ENCODE measurements at regions not wholly inside any gene's neighbourhood (a gene's known extent, or its start where the extent isn't known, plus 50 kb on each side); places are given as distances from the start of the nearest gene placed in this dataset.

- no peak for DNase-seq
Measured at GRCh38 chr12:88251798-88252197, 109.7 kb downstream of the TMTC3 start.

GRCh38 chr12:88253371-88253978 lies 111.4 kb downstream of the TMTC3 start:
- no peak for DNase-seq

- no peak for DNase-seq
Measured at GRCh38 chr12:88255224-88255623, 113.1 kb downstream of the TMTC3 start.

GRCh38 chr12:88255847-88256246 lies 113.7 kb downstream of the TMTC3 start:
- DNase-seq, result no peak

- no peak for DNase-seq
Measured at GRCh38 chr12:88258396-88258795, 116.3 kb downstream of the TMTC3 start.

GRCh38 chr12:88266806-88267360 lies 124.8 kb downstream of the TMTC3 start:
- DNase-seq, result peak in 2 of 3 experiments; percentile 15 to 75

GRCh38 chr12:88267630-88268029 lies 125.5 kb downstream of the TMTC3 start:
- DNase-seq, result no peak

- DNase-seq, result no peak
Measured at GRCh38 chr12:88272456-88272855, 130.3 kb downstream of the TMTC3 start.

GRCh38 chr12:88273450-88273849 lies 131.3 kb downstream of the TMTC3 start:
- DNase-seq, result no peak

- no peak for DNase-seq
Measured at GRCh38 chr12:88273875-88274274, 131.8 kb downstream of the TMTC3 start.

GRCh38 chr12:88291498-88292131 lies 149.5 kb downstream of the TMTC3 start:
- DNase-seq, result no peak

- DNase-seq, result no peak
Measured at GRCh38 chr12:88298014-88298682, 156.0 kb downstream of the TMTC3 start.

- no peak for DNase-seq
Measured at GRCh38 chr12:88298761-88299242, 156.7 kb downstream of the TMTC3 start.

GRCh38 chr12:88299567-88300101 lies 157.5 kb downstream of the TMTC3 start:
- DNase-seq, result no peak

GRCh38 chr12:88300931-88301330 lies 158.8 kb downstream of the TMTC3 start:
- DNase-seq, result no peak

GRCh38 chr12:88303335-88303734 lies 161.2 kb downstream of the TMTC3 start:
- no peak for DNase-seq

- DNase-seq, result no peak
Measured at GRCh38 chr12:88305254-88305890, 163.3 kb downstream of the TMTC3 start.

GRCh38 chr12:88306471-88307069 lies 164.5 kb downstream of the TMTC3 start:
- DNase-seq, result no peak

GRCh38 chr12:88307961-88308360 lies 165.9 kb downstream of the TMTC3 start:
- no peak for DNase-seq

GRCh38 chr12:88308825-88309224 lies 166.7 kb downstream of the TMTC3 start:
- no peak for DNase-seq

- DNase-seq, result no peak
Measured at GRCh38 chr12:88309546-88309945, 167.4 kb downstream of the TMTC3 start.

- no peak for DNase-seq
Measured at GRCh38 chr12:88310069-88310468, 168.0 kb downstream of the TMTC3 start.

GRCh38 chr12:88310666-88311065 lies 168.6 kb downstream of the TMTC3 start:
- no peak for DNase-seq
